ENCODE measurements at regions not wholly inside any gene's neighbourhood (a gene's known extent, or its start where the extent isn't known, plus 50 kb on each side); places are given as distances from the start of the nearest gene placed in this dataset.
"Not testable (repeated sequence)": the region's sequence is repeated elsewhere in the genome, so short reads cannot be mapped to it uniquely, and the experiment has no call there.

DNA sequence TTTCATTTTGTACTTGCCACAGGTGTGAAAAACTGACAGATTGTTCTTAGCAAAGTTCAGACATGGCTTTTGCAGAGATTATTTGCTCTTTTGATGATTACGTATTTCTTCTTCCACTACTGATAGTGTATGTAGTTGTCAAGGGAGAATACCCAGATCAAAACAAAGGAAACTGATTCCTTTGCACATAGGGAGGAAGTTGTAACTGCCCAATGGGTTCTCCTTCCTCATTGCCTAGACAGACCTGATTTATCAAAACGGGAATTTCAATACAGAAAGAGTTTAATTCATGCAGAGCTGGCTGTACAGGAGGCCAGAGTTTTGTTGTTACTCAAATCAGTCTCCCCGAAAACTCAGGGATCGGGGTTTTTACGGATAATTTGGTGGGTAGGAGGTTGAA, 214.7 kb downstream of the BCAS1 start:
- DNase-seq = no peak

DNA sequence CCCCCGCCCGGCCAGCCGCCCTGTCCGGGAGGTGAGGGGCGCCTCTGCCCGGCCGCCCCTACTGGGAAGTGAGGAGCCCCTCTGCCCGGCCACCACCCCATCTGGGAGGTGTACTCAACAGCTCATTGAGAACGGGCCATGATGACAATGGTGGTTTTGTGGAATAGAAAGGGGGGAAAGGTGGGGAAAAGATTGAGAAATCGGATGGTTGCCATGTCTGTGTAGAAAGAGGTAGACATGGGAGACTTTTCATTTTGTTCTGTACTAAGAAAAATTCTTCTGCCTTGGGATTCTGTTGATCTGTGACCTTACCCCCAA, 215.8 kb downstream of the BCAS1 start:
- DNase-seq = not testable (repeated sequence)

DNA sequence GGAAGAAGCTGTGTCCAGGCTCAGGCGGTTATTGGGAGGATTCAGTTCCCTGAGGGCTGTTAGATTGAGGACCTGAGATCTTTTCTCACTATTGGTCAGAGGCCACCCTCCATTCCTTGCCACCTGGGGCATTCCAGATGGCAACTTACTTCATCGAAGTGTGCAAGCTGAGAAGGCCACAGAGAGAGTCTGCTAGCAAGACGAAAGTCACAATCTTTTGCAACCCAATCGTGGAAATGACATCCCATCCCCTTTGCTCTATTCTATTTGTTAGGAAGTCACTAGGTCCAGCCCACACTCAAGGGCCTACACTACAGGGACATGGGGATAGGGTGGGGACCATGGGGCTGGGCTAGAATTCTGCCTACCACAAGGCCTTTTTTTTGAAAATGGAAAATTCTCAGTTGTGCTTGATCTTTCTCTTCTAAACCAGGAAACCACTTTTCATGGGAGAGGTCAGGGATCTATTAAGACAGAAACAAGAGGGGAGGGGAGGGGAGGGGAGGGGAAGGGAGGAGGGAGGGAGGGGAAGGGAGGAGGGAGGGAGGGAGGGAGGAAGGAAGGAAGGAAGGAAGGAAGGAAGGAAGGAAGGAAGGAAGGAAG, 217.2 kb downstream of the BCAS1 start:
- DNase-seq = no peak

DNA sequence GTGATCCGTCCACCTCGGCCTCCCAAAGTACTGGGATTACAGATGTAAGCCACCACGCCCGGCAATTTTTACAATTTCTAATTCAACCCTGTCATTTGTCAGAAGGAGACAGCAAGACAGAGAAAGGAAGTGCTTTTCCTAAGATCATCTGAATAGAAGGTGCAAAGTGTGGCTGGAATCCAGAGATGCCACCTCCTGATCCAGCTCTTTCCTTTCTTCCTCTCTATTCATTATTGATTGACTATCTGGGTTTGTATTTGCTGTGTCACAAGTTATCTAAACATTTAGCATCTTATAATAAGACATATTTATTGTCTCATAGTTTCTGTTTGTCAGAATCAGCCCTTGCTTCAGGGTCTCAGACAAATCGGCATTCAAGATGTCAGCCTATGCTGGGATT, 217.7 kb downstream of the BCAS1 start:
- no peak for DNase-seq

DNA sequence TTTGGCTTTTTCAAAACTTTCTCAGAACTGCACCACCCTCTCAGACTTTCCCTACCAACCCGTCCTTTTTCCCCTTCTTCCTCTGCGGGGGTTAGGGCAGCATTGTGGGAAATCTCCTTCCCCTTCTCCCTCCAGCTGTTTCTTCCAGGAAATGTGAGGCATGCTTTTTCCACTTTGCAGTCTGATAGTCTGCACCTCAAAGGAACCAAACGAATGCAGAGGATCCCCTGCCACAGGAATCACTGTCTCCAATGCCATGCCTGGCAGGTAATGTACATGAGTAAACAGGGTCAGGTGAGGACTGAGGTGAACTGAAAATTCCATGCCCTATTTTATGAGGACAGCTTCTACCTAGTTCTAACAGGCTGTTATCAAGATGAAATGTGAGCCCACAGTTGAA, 218.4 kb downstream of the BCAS1 start:
- no peak for DNase-seq

DNA sequence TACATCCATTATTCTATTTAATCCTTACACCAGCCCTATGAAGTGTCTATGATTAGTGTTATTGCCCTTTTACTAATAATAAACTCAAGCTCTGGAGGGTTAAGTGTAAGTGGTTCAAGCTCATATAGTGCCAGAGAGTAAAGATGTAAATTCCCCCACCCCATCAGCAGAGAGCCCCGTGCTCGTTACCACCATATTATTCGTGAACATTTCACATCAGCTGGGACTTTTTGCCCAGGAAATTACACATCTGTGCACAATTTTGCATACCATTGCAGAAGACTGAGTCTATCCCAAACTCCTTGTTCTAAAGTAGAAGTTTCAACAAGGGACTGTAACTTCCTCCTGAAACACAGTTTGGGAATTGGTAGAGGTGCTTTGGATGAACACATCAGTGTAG, 220.1 kb downstream of the BCAS1 start:
- no peak for DNase-seq

DNA sequence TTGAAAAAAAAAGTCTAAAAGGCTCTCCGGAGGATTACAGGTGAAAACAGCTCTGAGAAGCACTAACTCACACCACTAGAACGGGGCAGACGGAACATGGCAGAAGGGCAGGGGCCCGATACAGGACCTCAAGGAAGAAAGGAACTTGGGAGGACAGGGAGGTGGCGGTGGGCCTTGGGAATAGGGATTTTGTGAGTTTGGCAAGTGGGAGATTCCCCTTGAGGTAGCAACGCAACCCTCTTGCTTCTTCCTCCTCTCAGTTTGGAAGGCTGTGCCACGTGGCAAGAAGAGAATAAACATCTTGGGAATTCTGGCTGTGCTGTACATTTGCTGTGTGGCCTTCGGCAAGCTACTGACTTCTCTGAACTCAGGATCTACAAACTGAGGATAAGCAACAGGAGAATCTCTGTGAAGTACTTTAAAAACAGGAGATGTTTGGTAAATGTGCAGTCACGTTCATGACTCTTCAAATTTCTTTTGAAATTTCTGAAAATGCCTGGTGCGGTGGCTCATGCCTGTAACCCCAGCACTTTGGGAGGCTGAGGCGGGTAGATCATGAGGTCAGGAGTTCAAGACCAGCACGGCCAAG, 220.8 kb downstream of the BCAS1 start:
- no peak for DNase-seq

DNA sequence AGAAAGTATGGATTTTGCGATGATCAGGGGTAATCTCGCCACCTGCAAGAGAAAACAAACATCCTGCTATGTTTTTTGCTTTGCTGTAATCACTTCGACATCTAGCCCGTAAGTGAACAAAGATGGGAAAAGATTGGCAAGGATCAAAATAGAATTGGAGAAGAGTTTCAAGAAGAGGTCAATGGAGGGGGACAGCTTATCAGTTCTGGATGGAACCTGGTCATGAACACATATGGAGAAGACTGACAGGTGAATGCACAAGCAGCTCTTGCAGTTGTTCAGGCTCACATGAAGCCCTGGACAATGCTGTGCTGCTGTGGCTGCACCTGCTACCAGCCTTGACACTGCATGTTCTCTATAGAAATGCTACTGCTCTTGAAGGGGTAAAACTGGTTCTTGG, 222.1 kb downstream of the BCAS1 start:
- DNase-seq = no peak

DNA sequence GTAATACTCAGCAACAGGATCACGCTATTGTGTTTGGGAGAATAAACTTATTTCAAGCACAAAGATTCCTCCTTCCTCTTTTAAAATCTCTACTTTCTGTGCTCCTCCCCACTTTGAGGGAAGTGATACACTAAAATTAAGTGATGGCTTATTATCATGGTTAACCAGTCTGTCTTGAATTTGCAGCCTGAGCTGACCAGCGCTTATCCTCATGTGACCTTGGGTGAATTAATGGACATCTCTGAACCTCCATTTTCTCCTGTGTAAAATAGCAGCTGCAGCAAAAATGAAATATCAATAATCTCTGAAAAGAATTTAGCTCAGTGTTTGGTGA, 222.6 kb downstream of the BCAS1 start:
- no peak for DNase-seq

DNA sequence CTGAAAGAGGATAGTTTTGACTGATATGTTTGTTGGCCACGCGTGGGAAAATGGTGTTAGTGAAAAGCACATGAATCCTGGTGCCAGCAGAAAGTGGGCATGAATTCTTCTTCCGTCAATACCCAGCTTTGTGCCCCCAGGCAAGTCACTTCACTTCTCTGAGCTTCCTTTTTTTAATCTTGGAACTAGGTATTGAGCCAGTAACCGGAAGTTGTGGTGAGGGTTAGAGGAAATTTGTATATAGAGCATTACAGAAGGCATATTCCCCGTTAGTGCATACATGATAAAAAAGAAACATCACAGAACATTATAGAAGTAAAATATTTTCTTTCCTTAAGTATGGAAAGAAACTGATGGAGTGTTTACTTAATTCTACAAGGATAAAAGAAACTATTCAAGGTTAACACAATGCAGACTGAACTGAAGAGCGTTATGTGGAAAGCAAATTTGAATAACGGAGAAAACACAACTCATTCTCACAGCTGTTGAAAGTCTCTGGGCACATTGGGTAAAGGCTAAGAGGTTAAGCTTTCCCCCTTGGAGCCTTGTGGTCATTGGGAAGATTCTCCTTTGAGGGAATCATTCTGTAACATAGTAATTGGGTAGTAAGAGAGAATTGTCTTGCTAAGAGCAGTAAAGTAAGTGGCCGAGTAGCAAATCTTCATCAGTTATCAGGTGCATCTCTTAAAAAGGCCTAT, 223.1 kb downstream of the BCAS1 start:
- no peak for DNase-seq

DNA sequence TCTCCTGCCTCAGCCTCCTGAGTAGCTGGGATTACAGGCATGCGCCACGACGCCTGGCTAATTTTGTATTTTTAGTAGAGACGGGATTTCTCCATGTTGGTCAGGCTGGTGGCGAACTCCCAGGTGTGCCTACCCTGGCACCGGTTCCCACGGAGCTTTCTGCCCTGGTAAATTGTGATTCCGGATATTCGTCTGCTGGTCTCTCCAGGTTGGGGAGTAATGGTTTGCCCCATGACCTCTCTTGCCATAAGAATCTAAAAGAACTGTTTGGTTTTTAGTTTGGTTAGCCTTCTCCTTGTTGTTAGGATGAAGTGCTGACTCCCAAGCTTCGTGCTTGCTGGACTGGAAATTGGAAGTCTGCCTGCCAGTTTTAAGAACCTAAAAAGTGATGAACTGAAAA, 223.8 kb downstream of the BCAS1 start:
- no peak for DNase-seq

DNA sequence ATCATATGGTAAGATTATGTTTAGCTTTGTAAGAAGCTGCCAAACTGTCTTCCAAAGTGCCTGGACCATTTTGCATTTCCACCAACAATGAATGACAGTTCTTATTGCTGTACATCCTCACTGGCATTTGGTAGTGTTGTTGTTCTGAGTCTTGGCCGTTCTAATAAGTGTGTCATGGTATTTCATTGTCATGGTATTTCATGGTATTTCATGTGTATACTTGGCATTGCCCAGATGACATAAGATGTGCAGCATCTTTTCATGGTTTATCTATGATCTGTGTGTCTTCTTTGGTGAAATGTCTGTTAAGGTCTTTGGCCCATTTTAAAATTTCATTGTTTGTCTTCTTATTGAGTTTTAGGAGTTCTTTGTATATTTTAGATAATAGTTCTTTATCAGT, 224.4 kb downstream of the BCAS1 start:
- no peak for DNase-seq

DNA sequence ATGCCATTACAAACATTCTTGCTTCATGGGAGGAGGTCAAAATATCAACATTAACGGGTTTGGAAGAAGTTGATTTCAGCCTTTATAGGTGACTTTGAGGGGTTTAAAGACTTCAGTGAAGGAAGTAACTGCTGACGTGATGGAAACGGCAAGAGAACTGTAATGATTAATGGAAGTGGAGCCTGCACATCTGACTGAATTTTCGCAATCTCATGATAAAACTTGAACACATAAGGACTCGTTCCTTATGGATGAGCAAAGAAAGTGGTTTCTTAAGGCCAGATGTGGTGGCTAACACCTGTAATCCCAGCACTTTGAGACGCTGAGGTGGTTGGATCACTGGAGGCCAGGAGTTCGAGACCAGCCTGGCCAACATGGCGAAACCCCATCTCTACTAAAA, 226.1 kb downstream of the BCAS1 start:
- no peak for DNase-seq

DNA sequence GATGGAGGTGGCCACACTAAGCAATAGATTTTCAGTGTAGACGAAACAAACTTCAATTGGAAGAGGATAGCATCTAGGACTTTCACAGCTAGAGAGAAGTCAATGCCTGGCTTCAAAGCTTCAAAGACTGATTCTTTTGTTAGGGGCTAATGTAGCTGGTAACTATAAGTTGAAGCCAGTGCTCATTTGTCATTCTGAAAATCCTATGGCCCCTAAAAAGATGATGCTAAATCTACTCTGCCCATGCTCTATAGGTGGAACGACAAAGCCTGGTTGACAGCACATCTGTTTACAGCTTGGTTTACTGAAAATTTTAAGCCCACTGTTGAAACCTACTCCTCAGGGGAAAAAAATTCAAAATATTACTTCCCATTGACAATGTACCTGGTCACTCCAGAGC, 226.7 kb downstream of the BCAS1 start:
- no peak for DNase-seq

DNA sequence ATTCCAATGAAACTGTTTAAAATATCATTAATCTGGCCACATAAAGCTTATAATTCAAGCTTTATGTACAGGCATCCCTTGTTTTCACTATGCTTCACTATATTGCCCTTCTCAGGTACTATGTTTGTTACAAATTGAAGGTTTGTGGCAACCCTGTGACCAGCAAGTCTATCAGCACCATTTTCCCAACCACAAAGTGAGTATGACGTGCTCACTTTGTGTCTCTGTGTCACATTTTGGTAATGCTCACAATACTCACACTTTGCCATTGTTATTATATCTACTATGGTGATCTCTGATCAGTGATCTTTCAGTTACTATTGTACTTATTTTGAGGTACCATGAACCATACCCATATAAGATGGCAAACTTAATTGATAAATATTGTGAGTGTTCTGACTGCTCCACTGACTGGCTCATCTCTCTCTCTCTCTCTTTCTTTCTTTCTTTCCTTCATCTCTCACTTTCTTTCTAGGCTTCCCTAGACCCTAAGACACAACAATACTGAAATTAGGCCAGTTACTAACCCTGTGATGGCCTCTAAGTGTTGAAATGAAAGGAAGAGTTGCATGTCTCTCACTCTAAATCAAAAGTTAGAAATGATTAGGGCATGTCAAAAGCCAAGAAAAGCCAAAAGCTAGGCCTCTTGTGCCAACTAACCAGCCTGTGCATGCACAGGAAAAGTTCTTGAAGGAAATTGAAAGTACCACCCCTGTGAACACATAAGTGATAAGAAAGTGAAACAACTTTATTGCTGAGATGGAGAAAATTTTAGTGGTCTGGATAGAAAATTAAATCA, 227.9 kb downstream of the BCAS1 start:
- DNase-seq = no peak

DNA sequence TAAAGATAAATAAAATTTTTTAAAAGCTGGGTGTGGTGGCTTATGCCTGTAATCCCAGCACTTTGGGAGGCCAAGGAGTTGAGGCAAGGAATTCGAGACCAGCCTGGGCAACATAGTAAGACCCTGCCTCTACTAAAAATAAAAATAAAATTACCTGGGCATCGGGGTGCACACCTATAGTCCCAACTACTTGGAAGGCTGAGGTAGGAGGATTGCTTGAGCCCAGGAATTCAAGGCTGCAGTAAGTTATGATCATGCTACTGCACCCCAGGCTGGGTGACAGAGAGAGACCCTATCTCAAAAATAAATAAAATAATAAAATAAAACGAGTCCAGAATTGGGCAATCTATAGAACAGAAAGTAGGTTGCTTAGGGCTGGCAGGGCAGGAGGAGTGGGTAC, 228.7 kb downstream of the BCAS1 start:
- no peak for DNase-seq

DNA sequence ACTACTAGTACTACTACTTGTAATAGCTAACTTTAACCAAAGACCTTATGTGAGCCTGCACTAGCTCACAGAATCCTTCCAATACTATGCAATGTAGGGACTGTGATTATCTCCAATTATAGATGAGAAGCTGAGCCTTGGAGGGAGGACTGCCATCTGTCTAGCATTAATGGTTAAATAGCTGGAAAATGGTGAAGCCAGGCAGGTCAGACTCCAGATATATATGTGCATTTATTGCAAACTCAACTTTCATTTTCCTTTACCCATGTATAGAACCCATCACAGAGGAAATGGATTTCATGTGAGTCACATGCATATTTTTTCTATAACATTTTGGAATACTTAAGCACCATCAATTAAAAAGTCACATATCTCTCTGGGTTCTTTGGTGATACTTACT, 229.9 kb downstream of the BCAS1 start:
- no peak for DNase-seq

DNA sequence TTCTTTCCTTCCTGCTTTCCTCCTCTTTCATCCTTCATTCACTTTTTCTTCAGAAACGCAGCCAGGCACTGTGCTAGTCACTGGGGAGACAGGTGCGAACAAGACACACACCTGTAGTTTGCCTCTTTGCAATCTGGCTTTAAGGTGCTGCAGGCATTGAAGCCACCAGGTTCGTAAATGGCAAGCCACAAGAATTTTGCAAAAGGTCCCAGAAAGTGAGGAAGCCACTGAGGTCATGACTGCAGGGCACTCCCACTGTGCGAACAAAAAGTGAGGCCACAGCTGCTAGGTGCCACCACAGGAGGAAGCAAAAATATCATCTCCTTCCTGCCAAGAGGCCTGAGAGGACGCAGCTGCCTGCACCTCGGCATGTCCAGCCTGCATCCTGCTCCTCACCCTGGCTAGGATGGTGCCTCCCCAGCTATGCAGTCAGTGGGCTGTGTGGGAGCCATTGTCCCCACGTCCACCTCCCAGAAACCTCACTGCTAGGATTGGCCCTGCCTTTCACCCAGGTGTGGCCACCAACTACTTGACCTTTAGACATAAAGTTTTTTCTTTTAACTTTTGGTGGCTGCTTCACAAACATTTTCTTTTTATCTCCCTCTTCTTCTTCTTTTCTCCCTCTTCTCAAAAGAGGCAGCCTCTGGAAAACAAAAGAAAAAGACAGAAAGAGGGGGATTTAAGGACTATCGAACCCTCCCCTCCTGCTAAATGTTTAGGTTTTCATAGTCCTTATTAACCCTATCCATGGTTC, 230.8 kb downstream of the BCAS1 start:
- DNase-seq = no peak

DNA sequence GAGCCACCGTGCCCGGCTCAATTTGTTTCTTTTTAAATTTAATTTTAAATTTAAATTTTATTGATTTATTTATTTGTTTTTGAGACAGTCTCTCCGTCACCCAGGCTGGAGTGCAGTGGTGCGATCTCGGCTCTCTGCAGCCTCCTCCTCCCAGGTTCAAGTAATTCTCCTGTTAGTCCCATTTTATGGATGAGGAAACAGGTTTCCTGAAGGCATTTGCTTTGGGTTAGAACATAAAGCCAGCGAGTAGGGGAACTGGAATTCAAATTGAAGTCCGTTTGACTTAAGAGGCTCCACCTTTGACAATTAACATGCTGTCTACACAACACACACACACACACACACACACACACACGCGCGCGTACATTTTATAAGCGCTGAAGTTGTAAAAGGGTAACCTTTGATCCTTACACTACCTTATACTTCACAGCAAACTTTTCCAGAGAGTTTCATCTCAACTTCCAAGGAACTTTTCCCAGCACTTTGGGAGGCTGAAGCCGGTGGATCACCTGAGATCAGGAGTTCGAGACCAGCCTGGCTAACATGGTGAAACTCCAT, 232.0 kb downstream of the BCAS1 start:
- DNase-seq = no peak

DNA sequence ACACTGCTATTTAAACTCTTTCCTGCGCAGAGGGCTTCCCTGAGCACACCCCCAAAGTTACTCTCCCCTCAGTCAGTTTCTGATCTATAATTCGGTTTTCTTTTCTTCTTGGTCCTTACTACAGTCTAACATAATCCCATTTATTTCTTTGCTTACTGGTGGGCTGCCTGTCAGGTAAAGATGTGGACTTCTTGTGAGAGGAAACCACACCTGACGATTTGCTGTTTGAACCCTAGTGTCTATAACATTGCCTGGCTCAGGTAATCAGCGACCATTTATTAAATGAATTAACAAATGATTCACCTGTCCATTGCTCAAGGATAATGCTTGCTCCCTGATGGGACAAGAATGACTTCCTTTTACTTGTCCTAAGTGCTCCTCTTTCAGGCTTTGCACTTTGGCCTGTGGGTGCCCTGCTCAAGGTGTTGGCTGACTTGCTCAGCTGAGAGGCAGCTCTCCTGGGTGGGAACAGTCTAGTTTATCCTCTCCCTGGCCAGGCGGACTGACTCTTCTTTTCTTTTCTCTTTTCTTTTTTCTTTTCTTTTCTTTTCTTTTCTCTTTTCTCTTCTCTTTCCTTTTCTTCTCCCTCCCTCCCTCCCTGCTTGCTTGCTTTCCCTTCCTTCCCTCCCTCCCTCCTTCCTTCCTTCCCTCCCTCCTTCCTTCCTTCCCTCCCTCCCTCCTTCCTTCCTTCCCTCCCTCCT, 233.1 kb downstream of the BCAS1 start:
- DNase-seq = no peak

DNA sequence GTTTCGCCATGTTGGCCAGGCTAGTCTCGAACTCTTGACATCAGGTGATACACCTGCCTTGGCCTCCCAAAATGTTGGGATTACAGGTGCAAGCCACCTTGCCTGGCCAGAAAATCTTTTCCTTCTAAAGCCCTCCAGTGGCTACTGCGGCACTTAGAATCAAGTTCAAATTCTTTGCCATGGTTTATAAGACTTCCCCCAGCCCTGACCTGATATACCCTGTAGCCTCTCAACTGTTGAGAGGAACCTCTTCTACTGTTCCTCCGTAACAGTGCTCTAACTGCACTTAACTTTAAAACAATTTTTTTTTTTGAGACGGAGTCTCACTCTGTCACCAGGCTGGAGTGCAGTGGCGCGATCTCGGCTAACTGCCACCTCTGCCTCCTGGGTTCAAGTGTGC, 235.6 kb downstream of the BCAS1 start:
- DNase-seq = no peak

DNA sequence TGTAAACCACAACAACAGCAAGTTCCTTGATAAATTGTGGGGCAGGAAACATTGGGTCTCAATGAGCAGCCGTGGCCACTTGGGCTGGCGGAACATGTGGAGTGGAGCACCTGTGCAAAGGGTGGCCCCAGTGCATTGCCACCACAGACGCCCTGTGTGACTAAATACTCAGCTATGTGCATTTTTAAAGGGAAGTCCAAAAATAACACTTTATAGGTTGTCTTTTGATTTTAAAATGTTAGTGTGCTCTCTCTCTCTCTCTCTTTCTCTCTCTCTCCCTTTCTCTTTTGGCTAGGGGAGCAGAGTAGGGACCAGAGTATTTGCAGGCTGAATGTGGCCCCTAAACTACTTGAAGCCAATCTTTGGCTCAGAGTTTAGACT, 236.3 kb downstream of the BCAS1 start:
- no peak for DNase-seq
